SK-N-SH treated with all-trans-retinoic acid at 6 μM for 48 hours (cell line): ENCODE measurements at regions not wholly inside any gene's neighbourhood (a gene's known extent, or its start where the extent isn't known, plus 50 kb on each side); places are given as distances from the start of the nearest gene placed in this dataset.

Source experiments
- ATAC-seq: fragments of 200-7000 bp; cut with Tn5 transposase; 3 replicates; pipeline ENCODE4 v1.9.1; 2020; ENCODE audit warnings: mild to moderate bottlenecking, moderate library complexity
- ARNTL ChIP-seq: fragments of 450-650 bp; formaldehyde crosslinking; IDR thresholded peaks from 2 replicates; pipeline ENCODE4 v1.5.0; 2020; ENCODE audit warnings: low read depth, mild to moderate bottlenecking, moderate library complexity, borderline replicate concordance
- BACH2 ChIP-seq: fragments of 250-450 bp; sonication (Bioruptor Pico); IDR thresholded peaks from 2 replicates; pipeline ENCODE4 v1.9.0; 2021; ENCODE audit warnings: mild to moderate bottlenecking, borderline replicate concordance
- CSDC2 ChIP-seq: fragments of 250-450 bp; sonication (Bioruptor Pico); IDR thresholded peaks from 2 replicates; pipeline ENCODE4 v1.5.0; 2020; ENCODE audit warnings: mild to moderate bottlenecking, moderate library complexity
- ESRRG ChIP-seq: fragments of 250-450 bp; sonication (Bioruptor Pico); IDR thresholded peaks from 2 replicates; pipeline ENCODE4 v1.6.1; 2021; ENCODE audit warnings: mild to moderate bottlenecking
- GLIS3 ChIP-seq: fragments of 250-450 bp; sonication (Bioruptor Pico); IDR thresholded peaks from 2 replicates; pipeline ENCODE4 v1.5.0; 2020; ENCODE audit warnings: mild to moderate bottlenecking, moderate library complexity
- OSR1 ChIP-seq: fragments of 250-450 bp; sonication (Bioruptor Pico); IDR thresholded peaks from 2 replicates; pipeline ENCODE4 v1.8.0; 2022; ENCODE audit warnings: moderate library complexity, mild to moderate bottlenecking, inconsistent platforms
- PPARA ChIP-seq: fragments of 250-450 bp; sonication (Bioruptor Pico); IDR thresholded peaks from 2 replicates; pipeline ENCODE4 v1.5.0; 2020; ENCODE audit warnings: mild to moderate bottlenecking, borderline replicate concordance
- RARB ChIP-seq: fragments of 250-450 bp; sonication (Bioruptor Pico); IDR thresholded peaks from 2 replicates; pipeline ENCODE4 v1.8.0; 2021; ENCODE audit warnings: mild to moderate bottlenecking, moderate library complexity
- SNAI2 ChIP-seq: fragments of 250-450 bp; sonication (Bioruptor Pico); IDR thresholded peaks from 2 replicates; pipeline ENCODE4 v1.5.0; 2020; ENCODE audit warnings: mild to moderate bottlenecking, moderate library complexity
- TOX ChIP-seq: fragments of 250-450 bp; sonication (Bioruptor Pico); IDR thresholded peaks from 2 replicates; pipeline ENCODE4 v1.8.0; 2021; ENCODE audit warnings: mild to moderate bottlenecking, moderate library complexity, borderline replicate concordance
- ZFP3 ChIP-seq: fragments of 250-450 bp; sonication (Bioruptor Pico); IDR thresholded peaks from 2 replicates; pipeline ENCODE4 v1.5.0; 2020; ENCODE audit warnings: mild to moderate bottlenecking, moderate library complexity
- ZFP30 ChIP-seq: fragments of 450-650 bp; formaldehyde crosslinking; IDR thresholded peaks from 2 replicates; pipeline ENCODE4 v1.5.0; 2022; ENCODE audit warnings: mild to moderate bottlenecking, moderate library complexity
- ZNF565 ChIP-seq: fragments of 450-650 bp; formaldehyde crosslinking; conservative IDR thresholded peaks from 2 replicates; pipeline ENCODE4 v1.5.0; 2020; ENCODE audit warnings: low read depth, mild to moderate bottlenecking, moderate library complexity
- ZNF70 ChIP-seq: fragments of 450-650 bp; formaldehyde crosslinking; IDR thresholded peaks from 2 replicates; pipeline ENCODE4 v1.5.0; 2020; ENCODE audit warnings: mild to moderate bottlenecking, moderate library complexity
- ZNF8 ChIP-seq: fragments of 450-650 bp; formaldehyde crosslinking; IDR thresholded peaks from 2 replicates; pipeline ENCODE4 v1.5.0; 2020; ENCODE audit warnings: mild to moderate bottlenecking, moderate library complexity
- TF ChIP-seq, protein P1 (sequence below): fragments of 250-450 bp; sonication (Bioruptor Pico); IDR thresholded peaks from 2 replicates; pipeline ENCODE4 v1.5.1; 2021; ENCODE audit warnings: mild to moderate bottlenecking, moderate library complexity
- TF ChIP-seq, protein P2 (sequence below): fragments of 250-450 bp; sonication (Bioruptor Pico); IDR thresholded peaks from 2 replicates; pipeline ENCODE4 v1.8.0; 2021; ENCODE audit warnings: low read depth, mild to moderate bottlenecking, moderate library complexity, borderline replicate concordance
- TF ChIP-seq, protein P3 (sequence below): fragments of 250-450 bp; sonication (Bioruptor Pico); IDR thresholded peaks from 2 replicates; pipeline ENCODE4 v1.5.1; 2020; ENCODE audit warnings: low read depth, mild to moderate bottlenecking, moderate library complexity
- TF ChIP-seq, protein P4 (sequence below): fragments of 250-450 bp; sonication (Bioruptor Pico); IDR thresholded peaks from 2 replicates; pipeline ENCODE4 v1.5.0; 2020; ENCODE audit warnings: mild to moderate bottlenecking, moderate library complexity
- TF ChIP-seq, protein P5 (sequence below): fragments of 250-450 bp; sonication (Bioruptor Pico); IDR thresholded peaks from 2 replicates; pipeline ENCODE4 v1.8.0; 2020; ENCODE audit warnings: mild to moderate bottlenecking, moderate library complexity, borderline replicate concordance

DNA sequence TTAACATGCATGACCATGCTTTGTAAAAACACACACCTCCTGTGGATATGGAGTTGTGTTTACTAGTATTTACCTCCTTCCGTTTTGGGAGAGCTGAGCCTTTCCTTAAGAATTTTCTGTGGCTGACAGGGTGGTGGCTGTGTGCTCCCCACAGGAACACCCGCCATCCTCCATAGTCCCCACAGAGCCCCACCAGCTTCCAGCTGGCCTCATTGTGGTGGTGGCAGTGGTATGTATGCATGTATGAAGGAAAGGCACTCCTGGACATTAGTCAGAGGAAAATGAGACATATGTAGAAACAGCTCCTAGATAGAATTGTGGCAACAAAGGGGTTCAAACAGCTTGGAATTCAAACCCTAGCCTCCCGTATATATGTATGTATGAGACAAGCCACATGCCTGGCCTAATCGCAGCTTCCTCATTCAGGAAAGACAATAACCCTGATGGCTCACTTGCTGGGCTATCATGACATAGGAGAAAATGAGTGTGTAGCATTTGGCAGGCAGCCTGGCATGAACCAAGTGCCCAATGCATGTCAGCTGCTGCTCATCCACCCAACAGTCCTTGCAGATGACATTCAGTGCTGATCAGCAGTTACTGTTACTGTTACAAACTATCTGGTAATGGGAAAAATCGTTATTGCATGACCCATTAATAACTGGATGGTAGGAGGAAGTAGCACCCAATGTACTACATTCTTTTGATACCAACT is 459.7 kb downstream of the EBF1 start:
- ATAC-seq: no peak
- TF ChIP-seq OSR1 (no peak), CSDC2 (CRISPR knock-in tag) (no peak), ZNF8 (CRISPR knock-in tag) (no peak), PPARA (CRISPR knock-in tag) (no peak), ZFP30 (CRISPR knock-in tag) (no peak), ZNF565 (no peak), BACH2 (CRISPR knock-in tag) (no peak), ZFP3 (CRISPR knock-in tag) (no peak), ARNTL (CRISPR knock-in tag) (no peak), GLIS3 (CRISPR knock-in tag) (no peak), ESRRG (no peak), TOX (no peak)
- TF ChIP-seq, protein P1, sequence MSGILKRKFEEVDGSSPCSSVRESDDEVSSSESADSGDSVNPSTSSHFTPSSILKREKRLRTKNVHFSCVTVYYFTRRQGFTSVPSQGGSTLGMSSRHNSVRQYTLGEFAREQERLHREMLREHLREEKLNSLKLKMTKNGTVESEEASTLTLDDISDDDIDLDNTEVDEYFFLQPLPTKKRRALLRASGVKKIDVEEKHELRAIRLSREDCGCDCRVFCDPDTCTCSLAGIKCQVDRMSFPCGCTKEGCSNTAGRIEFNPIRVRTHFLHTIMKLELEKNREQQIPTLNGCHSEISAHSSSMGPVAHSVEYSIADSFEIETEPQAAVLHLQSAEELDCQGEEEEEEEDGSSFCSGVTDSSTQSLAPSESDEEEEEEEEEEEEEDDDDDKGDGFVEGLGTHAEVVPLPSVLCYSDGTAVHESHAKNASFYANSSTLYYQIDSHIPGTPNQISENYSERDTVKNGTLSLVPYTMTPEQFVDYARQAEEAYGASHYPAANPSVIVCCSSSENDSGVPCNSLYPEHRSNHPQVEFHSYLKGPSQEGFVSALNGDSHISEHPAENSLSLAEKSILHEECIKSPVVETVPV (CRISPR knock-in tag): no peak
- TF ChIP-seq, protein P2, sequence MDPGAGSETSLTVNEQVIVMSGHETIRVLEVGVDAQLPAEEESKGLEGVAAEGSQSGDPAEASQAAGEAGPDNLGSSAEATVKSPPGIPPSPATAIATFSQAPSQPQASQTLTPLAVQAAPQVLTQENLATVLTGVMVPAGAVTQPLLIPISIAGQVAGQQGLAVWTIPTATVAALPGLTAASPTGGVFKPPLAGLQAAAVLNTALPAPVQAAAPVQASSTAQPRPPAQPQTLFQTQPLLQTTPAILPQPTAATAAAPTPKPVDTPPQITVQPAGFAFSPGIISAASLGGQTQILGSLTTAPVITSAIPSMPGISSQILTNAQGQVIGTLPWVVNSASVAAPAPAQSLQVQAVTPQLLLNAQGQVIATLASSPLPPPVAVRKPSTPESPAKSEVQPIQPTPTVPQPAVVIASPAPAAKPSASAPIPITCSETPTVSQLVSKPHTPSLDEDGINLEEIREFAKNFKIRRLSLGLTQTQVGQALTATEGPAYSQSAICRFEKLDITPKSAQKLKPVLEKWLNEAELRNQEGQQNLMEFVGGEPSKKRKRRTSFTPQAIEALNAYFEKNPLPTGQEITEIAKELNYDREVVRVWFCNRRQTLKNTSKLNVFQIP (CRISPR knock-in tag): no peak
- TF ChIP-seq, protein P3, sequence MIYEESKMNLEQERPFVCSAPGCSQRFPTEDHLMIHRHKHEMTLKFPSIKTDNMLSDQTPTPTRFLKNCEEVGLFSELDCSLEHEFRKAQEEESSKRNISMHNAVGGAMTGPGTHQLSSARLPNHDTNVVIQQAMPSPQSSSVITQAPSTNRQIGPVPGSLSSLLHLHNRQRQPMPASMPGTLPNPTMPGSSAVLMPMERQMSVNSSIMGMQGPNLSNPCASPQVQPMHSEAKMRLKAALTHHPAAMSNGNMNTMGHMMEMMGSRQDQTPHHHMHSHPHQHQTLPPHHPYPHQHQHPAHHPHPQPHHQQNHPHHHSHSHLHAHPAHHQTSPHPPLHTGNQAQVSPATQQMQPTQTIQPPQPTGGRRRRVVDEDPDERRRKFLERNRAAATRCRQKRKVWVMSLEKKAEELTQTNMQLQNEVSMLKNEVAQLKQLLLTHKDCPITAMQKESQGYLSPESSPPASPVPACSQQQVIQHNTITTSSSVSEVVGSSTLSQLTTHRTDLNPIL (CRISPR knock-in tag): no peak
- TF ChIP-seq, protein P4, sequence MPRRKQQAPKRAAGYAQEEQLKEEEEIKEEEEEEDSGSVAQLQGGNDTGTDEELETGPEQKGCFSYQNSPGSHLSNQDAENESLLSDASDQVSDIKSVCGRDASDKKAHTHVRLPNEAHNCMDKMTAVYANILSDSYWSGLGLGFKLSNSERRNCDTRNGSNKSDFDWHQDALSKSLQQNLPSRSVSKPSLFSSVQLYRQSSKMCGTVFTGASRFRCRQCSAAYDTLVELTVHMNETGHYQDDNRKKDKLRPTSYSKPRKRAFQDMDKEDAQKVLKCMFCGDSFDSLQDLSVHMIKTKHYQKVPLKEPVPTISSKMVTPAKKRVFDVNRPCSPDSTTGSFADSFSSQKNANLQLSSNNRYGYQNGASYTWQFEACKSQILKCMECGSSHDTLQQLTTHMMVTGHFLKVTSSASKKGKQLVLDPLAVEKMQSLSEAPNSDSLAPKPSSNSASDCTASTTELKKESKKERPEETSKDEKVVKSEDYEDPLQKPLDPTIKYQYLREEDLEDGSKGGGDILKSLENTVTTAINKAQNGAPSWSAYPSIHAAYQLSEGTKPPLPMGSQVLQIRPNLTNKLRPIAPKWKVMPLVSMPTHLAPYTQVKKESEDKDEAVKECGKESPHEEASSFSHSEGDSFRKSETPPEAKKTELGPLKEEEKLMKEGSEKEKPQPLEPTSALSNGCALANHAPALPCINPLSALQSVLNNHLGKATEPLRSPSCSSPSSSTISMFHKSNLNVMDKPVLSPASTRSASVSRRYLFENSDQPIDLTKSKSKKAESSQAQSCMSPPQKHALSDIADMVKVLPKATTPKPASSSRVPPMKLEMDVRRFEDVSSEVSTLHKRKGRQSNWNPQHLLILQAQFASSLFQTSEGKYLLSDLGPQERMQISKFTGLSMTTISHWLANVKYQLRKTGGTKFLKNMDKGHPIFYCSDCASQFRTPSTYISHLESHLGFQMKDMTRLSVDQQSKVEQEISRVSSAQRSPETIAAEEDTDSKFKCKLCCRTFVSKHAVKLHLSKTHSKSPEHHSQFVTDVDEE (CRISPR knock-in tag): no peak
- TF ChIP-seq, protein P5, sequence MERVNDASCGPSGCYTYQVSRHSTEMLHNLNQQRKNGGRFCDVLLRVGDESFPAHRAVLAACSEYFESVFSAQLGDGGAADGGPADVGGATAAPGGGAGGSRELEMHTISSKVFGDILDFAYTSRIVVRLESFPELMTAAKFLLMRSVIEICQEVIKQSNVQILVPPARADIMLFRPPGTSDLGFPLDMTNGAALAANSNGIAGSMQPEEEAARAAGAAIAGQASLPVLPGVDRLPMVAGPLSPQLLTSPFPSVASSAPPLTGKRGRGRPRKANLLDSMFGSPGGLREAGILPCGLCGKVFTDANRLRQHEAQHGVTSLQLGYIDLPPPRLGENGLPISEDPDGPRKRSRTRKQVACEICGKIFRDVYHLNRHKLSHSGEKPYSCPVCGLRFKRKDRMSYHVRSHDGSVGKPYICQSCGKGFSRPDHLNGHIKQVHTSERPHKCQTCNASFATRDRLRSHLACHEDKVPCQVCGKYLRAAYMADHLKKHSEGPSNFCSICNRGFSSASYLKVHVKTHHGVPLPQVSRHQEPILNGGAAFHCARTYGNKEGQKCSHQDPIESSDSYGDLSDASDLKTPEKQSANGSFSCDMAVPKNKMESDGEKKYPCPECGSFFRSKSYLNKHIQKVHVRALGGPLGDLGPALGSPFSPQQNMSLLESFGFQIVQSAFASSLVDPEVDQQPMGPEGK (CRISPR knock-in tag): no peak

DNA sequence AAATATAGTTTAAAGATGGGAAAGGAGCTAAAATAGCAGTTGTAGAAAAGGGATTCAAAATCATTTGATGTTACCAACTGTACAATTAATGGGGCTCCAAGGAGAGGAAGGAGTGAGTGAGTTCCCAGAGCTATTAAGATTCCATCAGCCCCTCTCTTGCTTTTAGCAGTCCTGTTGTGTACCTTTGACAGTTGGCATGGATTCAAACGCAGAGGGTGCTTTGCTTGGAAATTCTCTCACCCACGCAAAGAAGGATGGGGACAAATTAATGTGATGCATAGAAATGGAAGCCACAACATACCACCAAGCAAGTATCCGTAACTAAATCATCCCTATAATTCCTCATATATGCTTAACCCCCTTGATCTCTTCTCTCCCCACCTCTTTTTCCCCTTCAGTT is 461.3 kb downstream of the EBF1 start:
- TF ChIP-seq ZNF70 (CRISPR knock-in tag): no peak
- TF ChIP-seq, protein P5 (CRISPR knock-in tag): no peak
- no peak for TF ChIP-seq BACH2 (CRISPR knock-in tag)
- TF ChIP-seq ZNF8 (CRISPR knock-in tag): no peak
- TF ChIP-seq PPARA (CRISPR knock-in tag): no peak
- no peak for TF ChIP-seq GLIS3 (CRISPR knock-in tag)
- no peak for TF ChIP-seq RARB (CRISPR knock-in tag)
- TF ChIP-seq SNAI2 (CRISPR knock-in tag): no peak
- TF ChIP-seq ZNF565: no peak
- no peak for ATAC-seq
